GM19372 (cell line): ENCODE measurements at regions not wholly inside any gene's neighbourhood (a gene's known extent, or its start where the extent isn't known, plus 50 kb on each side); places are given as distances from the start of the nearest gene placed in this dataset.
A peak's percentile ranks its signal among the peaks of the same experiment; 100 is the strongest.

ENCODE experiments used
- ATAC-seq: cut with Tn5 transposase; IDR thresholded peaks from one replicate; pipeline ENCODE4 v1.9.1; 2021; ENCODE audit warnings: mild to moderate bottlenecking, low read depth, moderate library complexity; ENCODE audit not compliant: unreplicated experiment

- no peak for ATAC-seq
Observed at GRCh38 chr12:18207266-18207665, 54.1 kb upstream of the PIK3C2G start.

GRCh38 chr12:18206198-18206597 lies 55.1 kb upstream of the PIK3C2G start:
- ATAC-seq = no peak

- no peak for ATAC-seq
Observed at GRCh38 chr12:18204053-18204452, 57.3 kb upstream of the PIK3C2G start.

GRCh38 chr12:18192119-18192518 lies 69.2 kb upstream of the PIK3C2G start:
- no peak for ATAC-seq

- no peak for ATAC-seq
Observed at GRCh38 chr12:18183141-18183540, 78.2 kb upstream of the PIK3C2G start.

GRCh38 chr12:18171571-18171970 lies 81.6 kb upstream of the RERGL start:
- ATAC-seq = no peak

GRCh38 chr12:18168016-18168415 lies 78.0 kb upstream of the RERGL start:
- ATAC-seq = no peak

GRCh38 chr12:18165889-18166288 lies 75.9 kb upstream of the RERGL start:
- peak; percentile 26 for ATAC-seq

- ATAC-seq = peak; percentile 96
Observed at GRCh38 chr12:18165422-18165871, 75.5 kb upstream of the RERGL start.

- no peak for ATAC-seq
Observed at GRCh38 chr12:18160901-18161300, 70.9 kb upstream of the RERGL start.

- ATAC-seq = peak; percentile 61
Observed at GRCh38 chr12:18158774-18159557, 69.0 kb upstream of the RERGL start.

GRCh38 chr12:18153826-18154225 lies 63.8 kb upstream of the RERGL start:
- ATAC-seq = no peak

- ATAC-seq = no peak
Observed at GRCh38 chr12:18151036-18151435, 61.0 kb upstream of the RERGL start.

GRCh38 chr12:18148961-18149360 lies 59.0 kb upstream of the RERGL start:
- no peak for ATAC-seq

GRCh38 chr12:18146363-18146762 lies 56.4 kb upstream of the RERGL start:
- no peak for ATAC-seq

- no peak for ATAC-seq
Observed at GRCh38 chr12:18145924-18146323, 55.9 kb upstream of the RERGL start.

- no peak for ATAC-seq
Observed at GRCh38 chr12:18141048-18141982, 51.3 kb upstream of the RERGL start.

- no peak for ATAC-seq
Observed at GRCh38 chr12:18139989-18140596, 50.1 kb upstream of the RERGL start.
